ENCODE measurements at regions not wholly inside any gene's neighbourhood (a gene's known extent, or its start where the extent isn't known, plus 50 kb on each side); places are given as distances from the start of the nearest gene placed in this dataset.
A peak's percentile ranks its signal among the peaks of the same experiment; 100 is the strongest.
"Not testable (repeated sequence)": the region's sequence is repeated elsewhere in the genome, so short reads cannot be mapped to it uniquely, and the experiment has no call there.

- not testable (repeated sequence) for H3K18ac ChIP-seq (ENCODE audit: low read depth in 1 of 2, low read length in 2 of 2); H2BK120ac ChIP-seq (ENCODE audit: low read depth, low read length); H4K8ac ChIP-seq (ENCODE audit: low read length); H3K4me2 ChIP-seq (ENCODE audit: low read length, poor library complexity, severe bottlenecking); H3K27me3 ChIP-seq (ENCODE audit: control insufficient read depth in 1 of 2, insufficient read depth in 1 of 2, low read length in 2 of 2); H2BK15ac ChIP-seq (ENCODE audit: low read depth, poor library complexity, severe bottlenecking); DNase-seq; H2AFZ ChIP-seq (ENCODE audit: low read depth, low read length); H3K4me1 ChIP-seq (ENCODE audit: control insufficient read depth, insufficient read depth, low read depth, low read length); H4K91ac ChIP-seq (ENCODE audit: low read length); H3K9me3 ChIP-seq (ENCODE audit: control insufficient read depth, low read length); H2BK5ac ChIP-seq (ENCODE audit: low read depth, low read length, poor library complexity, severe bottlenecking); H3K14ac ChIP-seq (ENCODE audit: low read length in 2 of 2); H3K79me1 ChIP-seq (replicated peaks; ENCODE audit: low read length, poor library complexity, severe bottlenecking); H3K9ac ChIP-seq (ENCODE audit: low read length); H3K36me3 ChIP-seq (ENCODE audit: control insufficient read depth in 1 of 2, insufficient read depth in 2 of 2, low read depth in 1 of 2, low read length in 2 of 2); H2BK12ac ChIP-seq (ENCODE audit: low read length in 2 of 2); H3K27ac ChIP-seq (ENCODE audit: low read length, poor library complexity, severe bottlenecking); H3K23ac ChIP-seq (ENCODE audit: low read length in 2 of 2); H2AK5ac ChIP-seq (ENCODE audit: low read length, severe bottlenecking); H3K4me3 ChIP-seq (ENCODE audit: insufficient read depth in 1 of 2, low read depth in 1 of 2, low read length in 2 of 2); H3K4ac ChIP-seq (ENCODE audit: low read depth in 1 of 2, low read length in 2 of 2)
- WGBS: 86% methylated on average over 13 of the region's 13 CpGs
These were observed 106.6 kb upstream of the ZNF469 start for GRCh38 chr16:88276123-88276588.

GRCh38 chr16:88276591-88276990 is 106.2 kb upstream of the ZNF469 start:
- no peak overlapping the region for H2AK5ac ChIP-seq (ENCODE audit: low read length, severe bottlenecking)
- H3K4me1 ChIP-seq (ENCODE audit: control insufficient read depth, insufficient read depth, low read depth, low read length): peaks cover 2% of the 10 kb centered on the region
- no peak overlapping the region for H2BK12ac ChIP-seq (ENCODE audit: low read length in 2 of 2)
- no peaks in the 10 kb centered on the region for H3K9me3 ChIP-seq (ENCODE audit: control insufficient read depth, low read length)
- H3K4me2 ChIP-seq (ENCODE audit: low read length, poor library complexity, severe bottlenecking): no peak overlapping the region
- H2BK15ac ChIP-seq (ENCODE audit: low read depth, poor library complexity, severe bottlenecking): no peak overlapping the region
- WGBS: 96% methylated on average over 18 of the region's 18 CpGs
- H4K91ac ChIP-seq (ENCODE audit: low read length): no peak overlapping the region
- no peak overlapping the region for H2AFZ ChIP-seq (ENCODE audit: low read depth, low read length)
- H2BK120ac ChIP-seq (ENCODE audit: low read depth, low read length): no peak overlapping the region
- no peaks in the 10 kb centered on the region for H3K36me3 ChIP-seq (ENCODE audit: control insufficient read depth in 1 of 2, insufficient read depth in 2 of 2, low read depth in 1 of 2, low read length in 2 of 2)
- no peak overlapping the region for H3K9ac ChIP-seq (ENCODE audit: low read length)
- H3K27me3 ChIP-seq (ENCODE audit: control insufficient read depth in 1 of 2, insufficient read depth in 1 of 2, low read length in 2 of 2): no peaks in the 10 kb centered on the region
- no peak overlapping the region for H4K8ac ChIP-seq (ENCODE audit: low read length)
- no peak overlapping the region for H3K14ac ChIP-seq (ENCODE audit: low read length in 2 of 2)
- H3K4ac ChIP-seq (ENCODE audit: low read depth in 1 of 2, low read length in 2 of 2): no peak overlapping the region
- no peak overlapping the region for H3K18ac ChIP-seq (ENCODE audit: low read depth in 1 of 2, low read length in 2 of 2)
- no peak for DNase-seq
- H3K79me1 ChIP-seq (replicated peaks; ENCODE audit: low read length, poor library complexity, severe bottlenecking): no peaks in the 10 kb centered on the region
- no peak overlapping the region for H3K27ac ChIP-seq (ENCODE audit: low read length, poor library complexity, severe bottlenecking)
- no peak overlapping the region for H3K4me3 ChIP-seq (ENCODE audit: insufficient read depth in 1 of 2, low read depth in 1 of 2, low read length in 2 of 2)
- no peak overlapping the region for H3K23ac ChIP-seq (ENCODE audit: low read length in 2 of 2)
- H2BK5ac ChIP-seq (ENCODE audit: low read depth, low read length, poor library complexity, severe bottlenecking): no peak overlapping the region

GRCh38 chr16:88279998-88280397 is 102.8 kb upstream of the ZNF469 start:
- Histone ChIP-seq H3K9me3 (ENCODE audit: control insufficient read depth, low read length) (no peaks in the 10 kb centered on the region), H3K36me3 (ENCODE audit: control insufficient read depth in 1 of 2, insufficient read depth in 2 of 2, low read depth in 1 of 2, low read length in 2 of 2) (no peaks in the 10 kb centered on the region), H2BK5ac (ENCODE audit: low read depth, low read length, poor library complexity, severe bottlenecking) (no peak overlapping the region), H3K4ac (ENCODE audit: low read depth in 1 of 2, low read length in 2 of 2) (no peak overlapping the region), H2BK15ac (ENCODE audit: low read depth, poor library complexity, severe bottlenecking) (no peak overlapping the region), H2AFZ (ENCODE audit: low read depth, low read length) (no peak overlapping the region), H3K4me2 (ENCODE audit: low read length, poor library complexity, severe bottlenecking) (no peak overlapping the region), H3K4me1 (ENCODE audit: control insufficient read depth, insufficient read depth, low read depth, low read length) (peaks cover 2% of the 10 kb centered on the region), H4K91ac (ENCODE audit: low read length) (peak overlapping the region; percentile 11), H3K27ac (ENCODE audit: low read length, poor library complexity, severe bottlenecking) (no peak overlapping the region), H3K23ac (ENCODE audit: low read length in 2 of 2) (no peak overlapping the region), H2BK120ac (ENCODE audit: low read depth, low read length) (no peak overlapping the region), H3K9ac (ENCODE audit: low read length) (no peak overlapping the region), H3K79me1 (replicated peaks; ENCODE audit: low read length, poor library complexity, severe bottlenecking) (no peaks in the 10 kb centered on the region), H3K27me3 (ENCODE audit: control insufficient read depth in 1 of 2, insufficient read depth in 1 of 2, low read length in 2 of 2) (peaks cover 0 to 6% of the 10 kb centered on the region in 2 experiments), H3K4me3 (ENCODE audit: insufficient read depth in 1 of 2, low read depth in 1 of 2, low read length in 2 of 2) (no peak overlapping the region), H3K18ac (ENCODE audit: low read depth in 1 of 2, low read length in 2 of 2) (no peak overlapping the region), H2AK5ac (ENCODE audit: low read length, severe bottlenecking) (no peak overlapping the region), H2BK12ac (ENCODE audit: low read length in 2 of 2) (no peak overlapping the region), H3K14ac (ENCODE audit: low read length in 2 of 2) (no peak overlapping the region), H4K8ac (ENCODE audit: low read length) (no peak overlapping the region)
- 94% methylated on average over 18 of the region's 18 CpGs for WGBS
- no peak for DNase-seq

GRCh38 chr16:88281858-88282563 is 100.7 kb upstream of the ZNF469 start:
- peak overlapping the region in 1 of 2 experiments; percentile 89 for H3K14ac ChIP-seq (ENCODE audit: low read length in 2 of 2)
- H2BK120ac ChIP-seq (ENCODE audit: low read depth, low read length): no peak overlapping the region
- no peak overlapping the region for H3K27ac ChIP-seq (ENCODE audit: low read length, poor library complexity, severe bottlenecking)
- H3K23ac ChIP-seq (ENCODE audit: low read length in 2 of 2): no peak overlapping the region
- no peaks in the 10 kb centered on the region for H3K36me3 ChIP-seq (ENCODE audit: control insufficient read depth in 1 of 2, insufficient read depth in 2 of 2, low read depth in 1 of 2, low read length in 2 of 2)
- WGBS: 75% methylated on average over 8 of the region's 9 CpGs
- peak overlapping the region; percentile 23 to 85 for H3K18ac ChIP-seq (ENCODE audit: low read depth in 1 of 2, low read length in 2 of 2)
- peaks cover 0 to 6% of the 10 kb centered on the region in 2 experiments for H3K27me3 ChIP-seq (ENCODE audit: control insufficient read depth in 1 of 2, insufficient read depth in 1 of 2, low read length in 2 of 2)
- H3K4me3 ChIP-seq (ENCODE audit: insufficient read depth in 1 of 2, low read depth in 1 of 2, low read length in 2 of 2): no peak overlapping the region
- H4K91ac ChIP-seq (ENCODE audit: low read length): no peak overlapping the region
- H3K4me1 ChIP-seq (ENCODE audit: control insufficient read depth, insufficient read depth, low read depth, low read length): peaks cover 2% of the 10 kb centered on the region
- no peak overlapping the region for H2AK5ac ChIP-seq (ENCODE audit: low read length, severe bottlenecking)
- no peak for DNase-seq
- peaks cover 9% of the 10 kb centered on the region for H3K9me3 ChIP-seq (ENCODE audit: control insufficient read depth, low read length)
- H3K4ac ChIP-seq (ENCODE audit: low read depth in 1 of 2, low read length in 2 of 2): peak overlapping the region; percentile 26 to 60
- no peak overlapping the region for H3K4me2 ChIP-seq (ENCODE audit: low read length, poor library complexity, severe bottlenecking)
- H3K79me1 ChIP-seq (replicated peaks; ENCODE audit: low read length, poor library complexity, severe bottlenecking): no peaks in the 10 kb centered on the region
- peak overlapping the region; percentile 17 for H3K9ac ChIP-seq (ENCODE audit: low read length)
- no peak overlapping the region for H2BK5ac ChIP-seq (ENCODE audit: low read depth, low read length, poor library complexity, severe bottlenecking)
- peak overlapping the region; percentile 13 for H4K8ac ChIP-seq (ENCODE audit: low read length)
- peak overlapping the region; percentile 20 to 77 for H2BK12ac ChIP-seq (ENCODE audit: low read length in 2 of 2)
- no peak overlapping the region for H2AFZ ChIP-seq (ENCODE audit: low read depth, low read length)
- no peak overlapping the region for H2BK15ac ChIP-seq (ENCODE audit: low read depth, poor library complexity, severe bottlenecking)
